HepG2 (cell line): ENCODE measurements at regions not wholly inside any gene's neighbourhood (a gene's known extent, or its start where the extent isn't known, plus 50 kb on each side); places are given as distances from the start of the nearest gene placed in this dataset.

Experiments
- ATAC-seq: fragments of 200-7000 bp; cut with Tn5 transposase; 3 replicates; pipeline ENCODE4 v1.9.1; 2020; ENCODE audit warnings: mild to moderate bottlenecking, moderate library complexity
- BruUV-seq: library from RNA; stranded (reverse); fragments of 400-500 nt; replicated peaks from 2 replicates; lab custom pipeline; 2021; lab: Mats Ljungman, UMichigan
- CTCF ChIA-PET: fragments of 300-600 bp; formaldehyde crosslinking; extraction: SDS; loops from one replicate; lab custom pipeline; 2021; ENCODE audit warnings: low total read pairs, inconsistent platforms, low intra/inter-chr PET ratio; lab: Yijun Ruan, JAX
- POLR2A ChIA-PET: fragments of 350-600 bp; sonication (Branson Sonifier 250); formaldehyde crosslinking; loops from one replicate; lab custom pipeline; 2020; ENCODE audit warnings: antibody characterized with exemption, inconsistent platforms; lab: Yijun Ruan, JAX
- DNase-seq: peaks from one replicate; pipeline ENCODE4 v3.0.0-alpha.2; 2015; ENCODE audit warnings: low spot score
- FAIRE-seq: peaks from 3 replicates; lab custom pipeline; 2011; peaks lifted over from hg19 to GRCh38; lab: Jason Lieb, UNC
- H2AFZ ChIP-seq: one replicate; pipeline ENCODE4 v1.6.1; 2011; ENCODE audit warnings: low read length, inconsistent platforms
- H3K27ac ChIP-seq: fragments of 300-600 bp; 3 replicates; pipeline ENCODE4 v1.8.0; 2011; ENCODE audit warnings: mixed run types, mild to moderate bottlenecking, mixed read lengths, low read length, inconsistent platforms; ENCODE audit not compliant: insufficient read depth; ENCODE audit errors: extremely low read length
- H3K27me3 ChIP-seq, 2 experiments: fragments of 200-600 bp in 1 of 2; 2 replicates in 1 of 2; 3 replicates in 1 of 2; pipeline versions ENCODE4 v1.6.0 to v1.8.0; 2011; ENCODE audit warnings: low read length in 2 of 2, mild to moderate bottlenecking in 2 of 2, moderate library complexity in 2 of 2, inconsistent platforms in 1 of 2; ENCODE audit not compliant: insufficient read depth in 2 of 2, control insufficient read depth in 1 of 2
- H3K36me3 ChIP-seq, 2 experiments: fragments of 200-600 bp in 1 of 2; replicated peaks in 1 of 2; 2 replicates in 1 of 2; 3 replicates in 1 of 2; pipeline versions ENCODE4 v1.5.1 to v1.8.0; 2011; ENCODE audit warnings: low read length in 2 of 2, inconsistent platforms in 1 of 2; ENCODE audit not compliant: insufficient read depth in 2 of 2, control insufficient read depth in 1 of 2
- H3K4me1 ChIP-seq: 2 replicates; pipeline ENCODE4 v1.5.1; 2012; ENCODE audit warnings: low read length, inconsistent platforms; ENCODE audit not compliant: insufficient read depth
- H3K4me2 ChIP-seq: 2 replicates; pipeline ENCODE4 v1.6.0; 2011; ENCODE audit warnings: low read depth, low read length, inconsistent platforms
- H3K4me3 ChIP-seq, 3 experiments: fragments of 200-600 bp in 1 of 3; sonication (generic), shearing (Covaris generic) in 1 of 3; replicated peaks in 1 of 3; 2 replicates each; pipeline ENCODE4 v1.5.1; 2011 to 2016; ENCODE audit warnings: low read length in 3 of 3, inconsistent platforms in 2 of 3, low read depth in 2 of 3, mild to moderate bottlenecking in 2 of 3, control low read depth in 1 of 3, mixed read lengths in 1 of 3; ENCODE audit not compliant: insufficient read depth in 1 of 3
- H3K79me2 ChIP-seq: one replicate; pipeline ENCODE4 v1.6.1; 2011; ENCODE audit warnings: low read length, inconsistent platforms; ENCODE audit not compliant: insufficient read depth
- H3K9ac ChIP-seq: 2 replicates; pipeline ENCODE4 v1.6.0; 2011; ENCODE audit warnings: mild to moderate bottlenecking, low read depth, low read length, inconsistent platforms; ENCODE audit not compliant: insufficient read depth
- H3K9me3 ChIP-seq: 2 replicates; pipeline ENCODE4 v1.5.1; 2012; ENCODE audit warnings: mild to moderate bottlenecking, low read length
- H4K20me1 ChIP-seq: 2 replicates; pipeline ENCODE4 v1.6.0; 2011; ENCODE audit warnings: inconsistent platforms, mild to moderate bottlenecking, low read length, moderate library complexity; ENCODE audit not compliant: insufficient read depth
- FOXP1 ChIP-seq, 2 experiments: fragments of 450-650 bp in 1 of 2; IDR thresholded peaks; 2 replicates each; pipeline ENCODE4 v1.6.1; 2017 to 2018; ENCODE audit warnings: antibody characterized with exemption in 1 of 2
- GMEB2 ChIP-seq: IDR thresholded peaks from 2 replicates; pipeline ENCODE4 v1.6.1; 2016; ENCODE audit warnings: missing biosample characterization, missing genetic modification reagents, low read depth
- HINFP ChIP-seq: sonication (generic); formaldehyde crosslinking; IDR thresholded peaks from 2 replicates; pipeline ENCODE4 v1.4.0; 2020; ENCODE audit warnings: low read depth, mild to moderate bottlenecking, missing genetic modification reagents
- NFKBIZ ChIP-seq: IDR thresholded peaks from 2 replicates; pipeline ENCODE4 v1.6.1; 2018; ENCODE audit warnings: missing genetic modification reagents, missing compliant biosample characterization
- ZNF407 ChIP-seq: sonication (generic); formaldehyde crosslinking; IDR thresholded peaks from one replicate; pipeline ENCODE4 v1.5.1; 2020; ENCODE audit warnings: mild to moderate bottlenecking, missing genetic modification reagents; ENCODE audit errors: not compliant biosample characterization
- ZNF562 ChIP-seq: sonication (generic); formaldehyde crosslinking; IDR thresholded peaks from 2 replicates; pipeline ENCODE4 v1.8.0; 2022; ENCODE audit warnings: missing genetic modification reagents, borderline replicate concordance
- ZNF570 ChIP-seq: sonication (generic); formaldehyde crosslinking; IDR thresholded peaks from 2 replicates; pipeline ENCODE4 v1.4.0; 2020; ENCODE audit warnings: mild to moderate bottlenecking, missing genetic modification reagents, borderline replicate concordance
- ZNF639 ChIP-seq: conservative IDR thresholded peaks from 2 replicates; pipeline ENCODE4 v1.6.1; 2018; ENCODE audit warnings: missing genetic modification reagents
- WGBS: methylation state at CpG from one replicate; pipeline ENCODE4 v1.1.6; 2017; ENCODE audit warnings: low lambda C conversion rate; 5-methylcytosine and 5-hydroxymethylcytosine counted together
- in situ Hi-C: cut with HindIII; loops from 2 replicates; pipeline ENCODE4 v1.10.0; 2017; ENCODE audit warnings: low pct_unique_long_range_greater_than_20kb; ENCODE audit not compliant: extremely low pct_ligation_motif_present
- intact Hi-C: fragments of 100-400 bp; cut with micrococcal nuclease; formaldehyde crosslinking; loops from one replicate; pipeline ENCODE4 v1.10.0; 2022; ENCODE audit not compliant: unreplicated experiment

GRCh38 chr2:150389447-150389846, 98.0 kb downstream of the RND3 start (continued):
- TF ChIP-seq ZNF639 (no peak), FOXP1 (IDR thresholded peaks at IDR 0.05) (no peak), FOXP1 (CRISPR knock-in tag; IDR thresholded peaks at IDR 0.05) (no peak), NFKBIZ (CRISPR knock-in tag) (no peak), HINFP (CRISPR knock-in tag) (no peak), ZNF562 (CRISPR knock-in tag) (no peak)

- in situ Hi-C loops (no loop called here), intact Hi-C loops (loop anchor here (1.0 kb wide), 1 partner anchor 20 kb away; no protein-coding TSS in a partner anchor)
- Histone ChIP-seq H3K27me3 (no peaks in the 10 kb centered on the region), H3K4me2 (no peak overlapping the region), H3K36me3 (no peaks in the 10 kb centered on the region), H3K4me3 (no peak overlapping the region), H4K20me1 (no peaks in the 10 kb centered on the region), H3K27ac (no peak overlapping the region), H3K79me2 (no peaks in the 10 kb centered on the region), H3K9ac (no peak overlapping the region), H2AFZ (no peak overlapping the region), H3K9me3 (peaks cover 91% of the 10 kb centered on the region), H3K4me1 (no peaks in the 10 kb centered on the region)
- FAIRE-seq: no peak
- ChIA-PET POLR2A (no interaction called here), CTCF (no interaction called here)
- 0% methylated on average over 2 of the region's 2 CpGs for WGBS
- no peak for DNase-seq
- no TSS peak for BruUV-seq
- ATAC-seq: no peak
- no peak for TF ChIP-seq ZNF407 (CRISPR knock-in tag)
- TF ChIP-seq ZNF570 (CRISPR knock-in tag): no peak
- TF ChIP-seq HINFP (CRISPR knock-in tag): no peak
- no peak for TF ChIP-seq GMEB2
Observed at GRCh38 chr2:150388289-150388625, 99.2 kb downstream of the RND3 start.
